CD4-positive, alpha-beta T cell treated with Interleukin-12 subunit alpha and Interleukin-12 subunit beta, for 1 hour (primary cell): ENCODE measurements at regions not wholly inside any gene's neighbourhood (a gene's known extent, or its start where the extent isn't known, plus 50 kb on each side); places are given as distances from the start of the nearest gene placed in this dataset.

ENCODE experiments used
- DNase-seq: peaks from one replicate; pipeline ENCODE4 v3.0.0-alpha.2; 2020

DNA sequence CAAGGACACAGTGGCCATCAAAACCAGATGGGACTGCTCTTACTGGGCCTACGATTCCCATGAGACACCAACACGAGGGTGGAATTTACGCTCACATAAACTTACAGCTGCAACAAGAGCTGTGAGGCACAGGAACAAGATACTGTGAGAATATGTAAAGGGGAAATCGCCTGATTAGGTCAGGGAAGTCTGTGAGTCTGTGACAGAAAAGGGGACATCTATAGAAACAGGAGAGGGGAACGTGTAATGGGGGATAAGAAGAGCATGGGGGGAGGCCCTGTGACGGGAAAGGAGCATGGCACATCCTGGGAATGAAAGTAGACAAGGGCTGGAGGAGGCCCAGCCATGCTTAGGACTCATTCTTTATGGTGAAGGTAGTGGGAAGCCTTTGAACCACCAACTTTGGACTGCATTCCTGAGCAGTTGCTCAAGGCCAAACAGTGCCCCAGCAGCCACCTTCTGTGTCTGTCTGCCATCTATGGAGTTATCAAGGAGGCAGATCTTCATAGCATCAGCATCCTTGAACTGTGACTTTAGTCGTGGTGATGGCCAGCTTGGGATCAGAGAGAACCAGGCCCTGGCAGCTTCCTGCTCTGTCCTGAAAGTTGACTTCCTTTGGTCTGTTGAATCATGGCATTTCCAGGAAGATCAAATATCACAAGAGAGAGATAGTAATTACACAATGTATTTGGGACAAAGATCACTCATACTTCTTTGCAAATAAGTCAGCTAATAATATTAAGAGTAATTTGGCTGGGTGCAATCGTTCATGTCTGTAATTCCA, 87.9 kb upstream of the FAM169A start:
- DNase-seq: no peak

DNA sequence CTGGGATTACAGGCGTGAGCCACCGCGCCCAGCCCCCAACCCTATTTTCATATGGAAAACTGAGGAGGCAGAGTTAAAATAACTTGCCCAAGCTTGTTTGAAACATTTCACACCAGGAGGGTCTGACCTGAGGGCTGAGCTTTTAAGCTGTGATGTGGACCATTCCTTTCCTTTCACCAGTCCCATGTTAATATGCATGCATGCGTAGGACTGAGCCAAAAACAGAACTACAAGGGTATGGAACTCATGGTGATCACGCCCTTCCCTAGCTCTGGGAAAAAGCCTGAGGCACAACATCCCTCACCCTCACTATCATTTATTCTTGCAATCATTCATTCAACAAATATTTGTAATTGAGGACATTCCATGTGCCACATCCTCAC, 87.4 kb upstream of the FAM169A start:
- no peak for DNase-seq

DNA sequence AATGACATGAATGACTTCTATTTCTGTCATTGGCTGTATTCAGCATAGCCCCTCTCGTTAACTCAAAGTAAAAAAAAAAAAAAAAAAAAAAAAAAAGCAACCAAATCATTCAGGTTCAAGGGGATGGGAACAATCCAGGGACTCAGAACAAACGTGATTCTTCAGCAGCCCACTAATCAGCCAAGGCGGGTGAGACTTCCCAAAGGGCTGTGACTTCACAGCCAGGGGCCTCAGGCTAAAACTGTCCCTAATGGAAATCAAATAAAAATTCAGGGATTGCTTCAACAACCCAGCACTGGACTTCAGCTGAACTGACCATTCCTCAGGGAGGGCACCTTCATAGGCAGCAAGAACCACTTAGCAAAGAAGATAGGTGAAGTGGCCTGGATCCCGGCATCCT, 86.2 kb upstream of the FAM169A start:
- DNase-seq: no peak

DNA sequence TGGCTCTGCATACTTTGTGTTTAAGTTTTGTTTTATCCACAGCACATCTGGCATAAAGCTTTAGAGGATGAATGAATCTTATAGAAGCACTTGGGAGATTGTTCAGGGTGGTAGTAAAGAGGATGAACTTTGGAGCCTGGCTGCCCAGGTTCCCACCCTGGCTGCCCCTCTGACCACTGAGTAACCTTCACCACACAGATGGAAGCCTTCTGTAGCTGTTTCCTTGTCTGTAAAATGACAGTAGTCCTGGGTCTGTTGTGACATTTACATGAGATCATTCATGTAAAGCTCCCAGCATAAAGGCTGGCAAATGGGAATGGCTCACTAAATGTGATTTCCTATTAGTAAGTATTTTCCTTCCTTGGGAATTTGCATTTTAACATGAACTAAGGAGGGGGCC, 85.7 kb upstream of the FAM169A start:
- no peak for DNase-seq

- DNase-seq: no peak
Observed at GRCh38 chr5:74950836-74951515, 84.8 kb upstream of the FAM169A start.

DNA sequence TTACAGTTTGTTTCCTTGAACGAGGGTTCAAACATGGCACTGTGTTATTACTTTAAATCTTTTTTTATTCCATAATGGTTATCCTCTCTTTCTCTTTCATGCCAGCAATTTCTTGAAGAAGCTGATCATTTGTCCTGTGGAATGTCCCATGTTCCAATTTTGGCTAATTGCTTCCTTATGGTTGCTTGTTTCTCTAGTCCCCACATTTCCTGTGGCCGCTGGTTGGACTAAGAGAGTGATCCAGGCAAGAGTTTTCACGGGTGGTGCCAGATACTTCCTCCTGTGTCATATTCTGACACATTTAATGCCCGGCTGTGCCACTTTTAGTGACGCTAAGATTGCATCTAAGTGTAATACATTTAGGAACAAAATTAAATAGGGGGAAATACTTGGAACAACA, 83.8 kb upstream of the FAM169A start:
- DNase-seq: no peak

- no peak for DNase-seq
Observed at GRCh38 chr5:74948031-74948546, 81.9 kb upstream of the FAM169A start.

- no peak for DNase-seq
Observed at GRCh38 chr5:74946471-74946870, 80.3 kb upstream of the FAM169A start.

DNA sequence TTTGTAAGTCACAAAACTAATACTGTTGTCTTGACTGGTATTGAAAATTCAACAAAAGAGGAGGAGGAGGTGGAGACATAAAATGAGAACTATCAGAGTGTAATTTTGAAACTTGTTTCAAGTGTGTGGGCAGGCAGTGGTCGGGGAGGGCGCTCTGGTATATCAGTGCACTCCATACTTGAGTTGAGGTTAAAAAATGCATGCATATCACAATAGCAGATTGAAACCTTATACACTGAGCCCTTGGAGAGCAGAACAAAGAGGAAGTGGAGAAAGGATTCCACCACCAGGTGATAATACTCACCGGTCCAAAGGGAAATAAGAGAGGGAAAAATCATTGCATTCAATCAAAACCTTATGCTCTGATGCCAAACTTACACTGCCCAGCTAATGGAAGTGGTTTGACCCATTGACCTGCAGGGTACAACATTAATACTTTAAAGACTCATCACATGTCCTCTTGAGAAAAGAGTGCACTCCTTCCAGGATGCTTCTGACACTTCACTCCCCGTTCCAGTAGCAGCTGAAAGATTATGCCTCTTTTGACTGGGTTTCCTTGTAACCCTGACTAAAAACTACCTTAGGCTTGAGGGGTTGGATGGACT, 79.5 kb upstream of the FAM169A start:
- no peak for DNase-seq

- DNase-seq: no peak
Observed at GRCh38 chr5:74943905-74944304, 77.7 kb upstream of the FAM169A start.

DNA sequence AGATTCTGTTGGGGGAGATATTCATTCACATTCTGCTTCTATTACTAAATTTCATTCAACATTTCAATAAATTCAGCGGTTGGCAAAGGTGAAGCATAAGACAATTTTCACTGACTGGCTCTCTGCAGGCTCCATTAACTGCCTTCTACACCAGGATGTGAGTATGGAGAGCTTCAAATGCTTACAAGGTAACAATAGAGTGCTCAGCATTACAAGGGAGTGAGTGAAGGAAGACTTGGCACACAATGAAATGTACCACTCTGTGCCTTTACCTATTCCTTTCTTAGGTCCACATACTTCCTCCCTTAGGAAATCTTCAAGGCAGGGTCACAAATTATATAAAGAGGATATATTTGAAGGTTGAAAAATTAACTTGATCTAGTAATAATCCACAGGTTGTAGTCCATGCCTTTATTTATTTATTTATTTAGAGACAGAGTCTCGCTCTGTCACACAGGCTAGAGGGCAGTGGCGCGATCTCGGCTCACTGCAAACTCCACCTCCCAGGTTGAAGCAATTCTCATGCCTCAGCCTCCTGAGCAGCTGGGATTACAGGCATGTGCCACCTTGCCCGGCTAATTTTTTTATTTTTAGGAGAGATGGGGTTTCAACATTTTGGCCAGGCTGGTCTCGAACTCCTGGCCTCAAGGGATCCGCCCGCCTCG, 76.6 kb upstream of the FAM169A start:
- no peak for DNase-seq

- DNase-seq: no peak
Observed at GRCh38 chr5:74940782-74941353, 74.7 kb upstream of the FAM169A start.

- no peak for DNase-seq
Observed at GRCh38 chr5:74938250-74938933, 72.2 kb upstream of the FAM169A start.

DNA sequence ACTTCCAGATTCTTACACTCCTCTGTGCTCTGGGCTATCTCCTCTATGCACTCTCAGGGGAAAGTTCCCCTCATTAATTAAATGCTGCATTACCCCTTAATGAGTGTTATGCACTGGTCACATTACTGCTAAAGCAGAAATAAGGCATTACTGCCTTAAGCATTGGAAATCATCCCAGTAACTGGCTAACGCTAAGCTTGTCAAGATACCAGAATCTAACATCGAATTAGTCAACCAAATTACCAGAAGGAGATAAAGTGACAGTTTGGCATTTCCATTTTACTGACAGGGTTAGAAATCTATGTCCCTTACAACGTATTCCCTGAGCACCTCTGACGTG, 69.5 kb upstream of the FAM169A start:
- no peak for DNase-seq

GRCh38 chr5:74934949-74935751, 69.0 kb upstream of the FAM169A start:
- peak; percentile 23 for DNase-seq

- no peak for DNase-seq
Observed at GRCh38 chr5:74927336-74927735, 61.1 kb upstream of the FAM169A start.

- peak; percentile 52 for DNase-seq
Observed at GRCh38 chr5:74919487-74919886, 53.3 kb upstream of the FAM169A start.

GRCh38 chr5:74919041-74919440, 52.9 kb upstream of the FAM169A start:
- no peak for DNase-seq

DNA sequence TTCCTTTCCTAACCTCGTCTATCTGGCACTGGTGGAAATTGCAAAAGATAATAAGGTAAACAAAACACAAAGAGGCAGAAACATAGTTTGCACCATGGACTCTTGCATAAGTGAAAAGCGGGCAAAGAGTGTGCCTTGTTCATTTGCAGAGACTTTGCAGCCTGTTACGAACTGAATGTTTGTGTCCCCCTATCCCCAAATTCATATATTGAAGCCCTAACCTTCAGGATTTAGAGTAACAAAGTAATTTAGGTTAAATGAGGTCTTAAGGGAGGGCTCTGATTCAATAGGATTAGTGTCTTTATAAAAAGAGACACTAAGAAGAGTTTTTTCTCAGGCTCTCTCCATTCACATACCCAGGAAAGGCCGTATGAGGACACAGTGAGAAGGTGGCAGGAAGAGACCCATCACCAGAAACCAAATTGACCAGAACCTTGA, 52.1 kb upstream of the FAM169A start:
- no peak for DNase-seq

GRCh38 chr5:74916831-74917710, 50.9 kb upstream of the FAM169A start:
- DNase-seq: no peak
